ENCODE measurements at regions not wholly inside any gene's neighbourhood (a gene's known extent, or its start where the extent isn't known, plus 50 kb on each side); places are given as distances from the start of the nearest gene placed in this dataset.

GRCh38 chr4:116427666-116428065, 657.7 kb downstream of the TRAM1L1 start:
- H3K9ac ChIP-seq (ENCODE audit: low read depth in 1 of 2, low read length in 2 of 2) = no peak overlapping the region
- no peaks in the 10 kb centered on the region for H3K4me1 ChIP-seq (ENCODE audit: control insufficient read depth in 2 of 2, insufficient read depth in 2 of 2, low read length in 2 of 2)
- H3K4me3 ChIP-seq (ENCODE audit: low read length in 2 of 2) = no peak overlapping the region
- H3K9me3 ChIP-seq (ENCODE audit: control insufficient read depth in 2 of 2, low read length in 2 of 2) = no peaks in the 10 kb centered on the region
- no peaks in the 10 kb centered on the region for H3K36me3 ChIP-seq (ENCODE audit: control insufficient read depth in 2 of 2, insufficient read depth in 2 of 2, low read length in 2 of 2)
- H3K27ac ChIP-seq (ENCODE audit: low read depth in 2 of 2, low read length in 2 of 2) = no peak overlapping the region
- H3K27me3 ChIP-seq (ENCODE audit: control insufficient read depth in 2 of 2, insufficient read depth in 2 of 2, low read length in 2 of 2) = no peaks in the 10 kb centered on the region

- Histone ChIP-seq H3K27me3 (ENCODE audit: control insufficient read depth in 2 of 2, insufficient read depth in 2 of 2, low read length in 2 of 2) (no peaks in the 10 kb centered on the region), H3K36me3 (ENCODE audit: control insufficient read depth in 2 of 2, insufficient read depth in 2 of 2, low read length in 2 of 2) (no peaks in the 10 kb centered on the region), H3K9me3 (ENCODE audit: control insufficient read depth in 2 of 2, low read length in 2 of 2) (no peaks in the 10 kb centered on the region), H3K4me3 (ENCODE audit: low read length in 2 of 2) (no peak overlapping the region), H3K4me1 (ENCODE audit: control insufficient read depth in 2 of 2, insufficient read depth in 2 of 2, low read length in 2 of 2) (no peaks in the 10 kb centered on the region), H3K27ac (ENCODE audit: low read depth in 2 of 2, low read length in 2 of 2) (no peak overlapping the region), H3K9ac (ENCODE audit: low read depth in 1 of 2, low read length in 2 of 2) (no peak overlapping the region)
These were observed 672.2 kb downstream of the TRAM1L1 start for GRCh38 chr4:116413222-116413621.

DNA sequence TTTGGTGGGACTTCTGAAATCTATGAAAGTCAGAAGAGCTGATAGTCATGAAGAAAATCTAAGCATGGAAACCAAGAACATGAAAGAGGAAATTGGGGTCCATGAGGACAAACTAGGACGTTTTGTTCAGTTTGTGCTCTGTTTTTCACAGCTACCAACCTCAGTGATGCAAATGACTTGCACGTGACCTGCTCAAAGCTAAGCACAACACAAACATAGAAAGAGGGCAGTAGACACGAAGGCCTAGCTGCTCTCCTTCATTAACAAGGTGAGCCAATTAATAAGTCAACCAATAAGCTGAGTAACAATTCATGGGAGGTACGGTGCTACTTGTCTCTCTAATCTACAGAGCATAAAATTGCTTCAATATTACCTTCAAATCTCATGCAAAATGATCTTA, 684.1 kb downstream of the TRAM1L1 start:
- Histone ChIP-seq H3K9ac (ENCODE audit: low read depth in 1 of 2, low read length in 2 of 2) (no peak overlapping the region), H3K27me3 (ENCODE audit: control insufficient read depth in 2 of 2, insufficient read depth in 2 of 2, low read length in 2 of 2) (no peaks in the 10 kb centered on the region), H3K4me1 (ENCODE audit: control insufficient read depth in 2 of 2, insufficient read depth in 2 of 2, low read length in 2 of 2) (no peaks in the 10 kb centered on the region), H3K36me3 (ENCODE audit: control insufficient read depth in 2 of 2, insufficient read depth in 2 of 2, low read length in 2 of 2) (no peaks in the 10 kb centered on the region), H3K4me3 (ENCODE audit: low read length in 2 of 2) (no peak overlapping the region), H3K27ac (ENCODE audit: low read depth in 2 of 2, low read length in 2 of 2) (no peak overlapping the region), H3K9me3 (ENCODE audit: control insufficient read depth in 2 of 2, low read length in 2 of 2) (no peaks in the 10 kb centered on the region)

DNA sequence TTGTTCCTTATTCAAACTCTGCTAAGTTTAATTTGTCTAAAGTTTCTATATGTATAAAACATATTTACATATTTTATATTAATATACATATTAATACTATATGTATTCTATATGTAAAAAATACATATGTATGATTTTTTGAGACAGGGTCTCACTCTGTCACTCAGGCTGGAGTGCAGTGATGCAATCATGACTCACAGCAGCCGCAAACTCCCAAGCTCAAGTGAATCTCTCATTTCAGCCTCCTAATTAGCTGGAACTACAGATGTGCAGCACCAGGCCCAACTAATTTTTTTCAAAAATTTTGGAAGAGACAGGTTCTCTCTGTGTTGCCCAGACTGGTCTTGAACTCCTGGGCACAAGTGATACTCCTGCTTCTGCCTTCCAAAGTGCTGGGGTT, 684.9 kb downstream of the TRAM1L1 start:
- no peaks in the 10 kb centered on the region for H3K9me3 ChIP-seq (ENCODE audit: control insufficient read depth in 2 of 2, low read length in 2 of 2)
- no peaks in the 10 kb centered on the region for H3K36me3 ChIP-seq (ENCODE audit: control insufficient read depth in 2 of 2, insufficient read depth in 2 of 2, low read length in 2 of 2)
- no peak overlapping the region for H3K9ac ChIP-seq (ENCODE audit: low read depth in 1 of 2, low read length in 2 of 2)
- no peaks in the 10 kb centered on the region for H3K27me3 ChIP-seq (ENCODE audit: control insufficient read depth in 2 of 2, insufficient read depth in 2 of 2, low read length in 2 of 2)
- H3K4me3 ChIP-seq (ENCODE audit: low read length in 2 of 2) = no peak overlapping the region
- H3K27ac ChIP-seq (ENCODE audit: low read depth in 2 of 2, low read length in 2 of 2) = no peak overlapping the region
- H3K4me1 ChIP-seq (ENCODE audit: control insufficient read depth in 2 of 2, insufficient read depth in 2 of 2, low read length in 2 of 2) = no peaks in the 10 kb centered on the region

- Histone ChIP-seq H3K9me3 (ENCODE audit: control insufficient read depth in 2 of 2, low read length in 2 of 2) (no peaks in the 10 kb centered on the region), H3K36me3 (ENCODE audit: control insufficient read depth in 2 of 2, insufficient read depth in 2 of 2, low read length in 2 of 2) (no peaks in the 10 kb centered on the region), H3K9ac (ENCODE audit: low read depth in 1 of 2, low read length in 2 of 2) (no peak overlapping the region), H3K4me3 (ENCODE audit: low read length in 2 of 2) (no peak overlapping the region), H3K27ac (ENCODE audit: low read depth in 2 of 2, low read length in 2 of 2) (no peak overlapping the region), H3K4me1 (ENCODE audit: control insufficient read depth in 2 of 2, insufficient read depth in 2 of 2, low read length in 2 of 2) (no peaks in the 10 kb centered on the region), H3K27me3 (ENCODE audit: control insufficient read depth in 2 of 2, insufficient read depth in 2 of 2, low read length in 2 of 2) (no peaks in the 10 kb centered on the region)
These were observed 687.7 kb downstream of the TRAM1L1 start for GRCh38 chr4:116397714-116398113.

DNA sequence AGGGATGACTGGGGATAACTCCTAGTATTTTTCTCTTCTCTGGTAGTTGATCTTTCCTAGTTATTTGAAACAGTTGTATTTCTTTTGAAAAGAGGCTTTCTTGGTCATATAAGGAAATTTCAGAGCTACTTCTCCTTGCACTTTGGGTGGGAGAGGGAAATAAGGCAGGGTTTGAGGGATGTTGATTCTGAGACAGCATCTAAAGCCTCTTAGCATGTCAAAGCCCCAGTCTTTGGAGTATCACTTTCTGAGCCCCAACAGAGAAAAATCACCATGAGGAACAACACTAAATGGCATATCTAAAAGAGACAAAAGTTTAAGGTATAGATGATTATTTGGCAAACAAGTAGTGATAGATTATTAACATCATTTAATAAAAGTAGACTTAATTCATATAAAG, 688.1 kb downstream of the TRAM1L1 start:
- Histone ChIP-seq H3K27me3 (ENCODE audit: control insufficient read depth in 2 of 2, insufficient read depth in 2 of 2, low read length in 2 of 2) (no peaks in the 10 kb centered on the region), H3K9ac (ENCODE audit: low read depth in 1 of 2, low read length in 2 of 2) (no peak overlapping the region), H3K36me3 (ENCODE audit: control insufficient read depth in 2 of 2, insufficient read depth in 2 of 2, low read length in 2 of 2) (no peaks in the 10 kb centered on the region), H3K4me3 (ENCODE audit: low read length in 2 of 2) (no peak overlapping the region), H3K27ac (ENCODE audit: low read depth in 2 of 2, low read length in 2 of 2) (no peak overlapping the region), H3K4me1 (ENCODE audit: control insufficient read depth in 2 of 2, insufficient read depth in 2 of 2, low read length in 2 of 2) (no peaks in the 10 kb centered on the region), H3K9me3 (ENCODE audit: control insufficient read depth in 2 of 2, low read length in 2 of 2) (no peaks in the 10 kb centered on the region)

DNA sequence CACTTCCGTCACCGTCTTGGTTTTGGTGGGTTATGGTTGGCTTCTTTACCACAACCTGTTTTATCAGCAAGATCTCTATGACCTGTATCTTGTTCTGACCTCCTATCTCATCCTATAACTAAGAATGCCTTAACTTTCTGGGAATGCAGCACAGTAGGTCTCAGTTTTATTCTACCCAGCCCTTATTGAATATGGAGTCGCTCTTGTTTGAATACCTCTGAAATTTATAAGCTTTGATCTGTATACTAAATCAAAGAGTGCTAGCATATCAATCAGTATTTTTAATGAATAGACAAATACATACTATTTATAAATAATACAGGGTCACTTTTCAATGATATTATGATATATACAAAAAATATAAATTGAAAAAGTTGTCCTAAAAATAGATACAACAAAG, 690.0 kb downstream of the TRAM1L1 start:
- no peaks in the 10 kb centered on the region for H3K4me1 ChIP-seq (ENCODE audit: control insufficient read depth in 2 of 2, insufficient read depth in 2 of 2, low read length in 2 of 2)
- H3K4me3 ChIP-seq (ENCODE audit: low read length in 2 of 2) = no peak overlapping the region
- no peaks in the 10 kb centered on the region for H3K9me3 ChIP-seq (ENCODE audit: control insufficient read depth in 2 of 2, low read length in 2 of 2)
- H3K9ac ChIP-seq (ENCODE audit: low read depth in 1 of 2, low read length in 2 of 2) = no peak overlapping the region
- H3K36me3 ChIP-seq (ENCODE audit: control insufficient read depth in 2 of 2, insufficient read depth in 2 of 2, low read length in 2 of 2) = no peaks in the 10 kb centered on the region
- no peak overlapping the region for H3K27ac ChIP-seq (ENCODE audit: low read depth in 2 of 2, low read length in 2 of 2)
- no peaks in the 10 kb centered on the region for H3K27me3 ChIP-seq (ENCODE audit: control insufficient read depth in 2 of 2, insufficient read depth in 2 of 2, low read length in 2 of 2)

- no peaks in the 10 kb centered on the region for H3K27me3 ChIP-seq (ENCODE audit: control insufficient read depth in 2 of 2, insufficient read depth in 2 of 2, low read length in 2 of 2)
- no peaks in the 10 kb centered on the region for H3K36me3 ChIP-seq (ENCODE audit: control insufficient read depth in 2 of 2, insufficient read depth in 2 of 2, low read length in 2 of 2)
- no peak overlapping the region for H3K9ac ChIP-seq (ENCODE audit: low read depth in 1 of 2, low read length in 2 of 2)
- no peak overlapping the region for H3K4me3 ChIP-seq (ENCODE audit: low read length in 2 of 2)
- no peaks in the 10 kb centered on the region for H3K4me1 ChIP-seq (ENCODE audit: control insufficient read depth in 2 of 2, insufficient read depth in 2 of 2, low read length in 2 of 2)
- H3K27ac ChIP-seq (ENCODE audit: low read depth in 2 of 2, low read length in 2 of 2) = no peak overlapping the region
- no peaks in the 10 kb centered on the region for H3K9me3 ChIP-seq (ENCODE audit: control insufficient read depth in 2 of 2, low read length in 2 of 2)
These were observed 694.4 kb downstream of the TRAM1L1 start for GRCh38 chr4:116391020-116391419.

DNA sequence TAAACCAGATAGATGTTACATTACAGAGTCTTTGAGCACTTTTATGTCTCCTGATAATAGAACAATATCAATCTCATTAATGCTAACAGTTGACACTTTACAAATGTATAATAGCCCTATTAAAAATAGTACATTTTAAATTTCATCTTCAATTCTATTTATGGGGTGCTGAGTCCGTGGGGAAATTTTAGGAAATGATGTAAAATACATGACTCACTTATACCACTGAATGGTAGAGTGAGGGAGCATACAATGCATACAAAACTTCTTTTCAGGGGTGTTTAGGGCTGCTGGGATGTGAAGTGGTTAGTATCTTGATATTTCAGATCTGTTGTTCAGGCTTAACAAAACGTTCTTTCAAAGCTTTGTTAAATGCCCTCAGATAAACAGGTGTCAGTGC, 696.2 kb downstream of the TRAM1L1 start:
- Histone ChIP-seq H3K4me3 (ENCODE audit: low read length in 2 of 2) (no peak overlapping the region), H3K4me1 (ENCODE audit: control insufficient read depth in 2 of 2, insufficient read depth in 2 of 2, low read length in 2 of 2) (no peaks in the 10 kb centered on the region), H3K36me3 (ENCODE audit: control insufficient read depth in 2 of 2, insufficient read depth in 2 of 2, low read length in 2 of 2) (no peaks in the 10 kb centered on the region), H3K27me3 (ENCODE audit: control insufficient read depth in 2 of 2, insufficient read depth in 2 of 2, low read length in 2 of 2) (no peaks in the 10 kb centered on the region), H3K27ac (ENCODE audit: low read depth in 2 of 2, low read length in 2 of 2) (no peak overlapping the region), H3K9ac (ENCODE audit: low read depth in 1 of 2, low read length in 2 of 2) (no peak overlapping the region), H3K9me3 (ENCODE audit: control insufficient read depth in 2 of 2, low read length in 2 of 2) (no peaks in the 10 kb centered on the region)

DNA sequence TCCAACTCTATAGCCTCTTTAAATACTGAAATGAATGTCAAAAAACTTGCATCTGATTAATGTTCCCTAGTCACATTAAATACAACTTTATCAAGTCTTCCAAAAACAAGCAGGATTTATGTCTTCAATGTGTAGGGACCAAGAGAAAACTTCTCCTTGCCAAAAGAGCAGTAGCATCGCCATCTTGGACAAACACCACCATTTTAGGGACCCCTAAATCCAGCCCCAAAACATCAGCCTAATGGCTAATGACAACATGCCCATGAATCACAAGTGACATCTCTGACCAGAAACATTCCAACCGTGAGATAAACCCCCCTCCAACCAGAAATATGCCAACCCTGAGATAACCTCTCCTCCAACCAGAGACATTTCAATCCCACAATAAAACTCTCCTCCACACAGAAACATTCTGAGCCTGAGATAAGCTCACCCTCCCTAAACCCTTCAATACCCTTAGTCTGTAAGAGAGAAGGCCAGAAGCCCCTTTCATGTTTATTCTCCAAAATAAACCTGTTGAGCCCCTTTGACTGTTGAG, 697.4 kb downstream of the TRAM1L1 start:
- H3K9me3 ChIP-seq (ENCODE audit: control insufficient read depth in 2 of 2, low read length in 2 of 2) = no peaks in the 10 kb centered on the region
- H3K27me3 ChIP-seq (ENCODE audit: control insufficient read depth in 2 of 2, insufficient read depth in 2 of 2, low read length in 2 of 2) = no peaks in the 10 kb centered on the region
- H3K9ac ChIP-seq (ENCODE audit: low read depth in 1 of 2, low read length in 2 of 2) = no peak overlapping the region
- H3K4me3 ChIP-seq (ENCODE audit: low read length in 2 of 2) = no peak overlapping the region
- no peaks in the 10 kb centered on the region for H3K36me3 ChIP-seq (ENCODE audit: control insufficient read depth in 2 of 2, insufficient read depth in 2 of 2, low read length in 2 of 2)
- H3K4me1 ChIP-seq (ENCODE audit: control insufficient read depth in 2 of 2, insufficient read depth in 2 of 2, low read length in 2 of 2) = no peaks in the 10 kb centered on the region
- H3K27ac ChIP-seq (ENCODE audit: low read depth in 2 of 2, low read length in 2 of 2) = no peak overlapping the region

DNA sequence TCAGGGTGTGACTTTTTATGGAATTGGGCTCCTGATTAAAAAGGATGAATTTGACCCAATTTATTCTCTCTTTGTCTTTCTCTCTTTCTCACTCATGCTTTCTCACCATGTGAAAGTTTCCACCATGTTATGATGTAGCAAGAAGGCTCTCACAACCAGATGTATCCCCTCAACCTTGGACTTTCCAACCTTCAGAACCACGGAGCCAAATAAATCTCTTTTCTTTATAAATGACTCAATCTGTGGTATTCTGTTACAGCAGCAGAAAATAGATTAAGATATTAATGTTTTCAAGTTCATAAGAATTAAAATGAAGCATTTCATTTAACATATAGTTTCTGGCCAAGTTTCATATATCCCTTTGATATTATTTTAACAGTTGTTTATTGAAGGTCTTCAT, 698.5 kb downstream of the TRAM1L1 start:
- Histone ChIP-seq H3K27me3 (ENCODE audit: control insufficient read depth in 2 of 2, insufficient read depth in 2 of 2, low read length in 2 of 2) (no peaks in the 10 kb centered on the region), H3K4me3 (ENCODE audit: low read length in 2 of 2) (no peak overlapping the region), H3K9me3 (ENCODE audit: control insufficient read depth in 2 of 2, low read length in 2 of 2) (no peaks in the 10 kb centered on the region), H3K27ac (ENCODE audit: low read depth in 2 of 2, low read length in 2 of 2) (no peak overlapping the region), H3K36me3 (ENCODE audit: control insufficient read depth in 2 of 2, insufficient read depth in 2 of 2, low read length in 2 of 2) (no peaks in the 10 kb centered on the region), H3K9ac (ENCODE audit: low read depth in 1 of 2, low read length in 2 of 2) (no peak overlapping the region), H3K4me1 (ENCODE audit: control insufficient read depth in 2 of 2, insufficient read depth in 2 of 2, low read length in 2 of 2) (no peaks in the 10 kb centered on the region)
